ENCODE measurements at regions not wholly inside any gene's neighbourhood (a gene's known extent, or its start where the extent isn't known, plus 50 kb on each side); places are given as distances from the start of the nearest gene placed in this dataset.

DNA sequence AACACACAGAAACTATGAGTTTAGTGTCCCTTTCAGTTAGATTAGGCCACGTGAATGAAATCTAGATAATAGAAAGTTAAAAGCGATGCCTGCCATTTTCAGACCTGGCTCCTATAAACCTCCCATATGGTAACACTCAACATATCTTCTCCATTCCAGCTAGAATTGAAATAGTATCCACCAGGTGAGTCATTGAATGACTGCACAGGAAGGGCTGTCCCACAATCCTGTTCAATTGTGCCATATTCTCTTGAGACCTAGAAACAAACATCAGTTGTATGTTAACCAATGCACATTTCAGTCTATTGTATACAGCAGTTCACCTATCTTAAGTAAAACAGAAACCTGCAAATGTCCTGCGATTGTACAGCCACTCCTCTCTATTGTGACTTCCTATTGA lies 659.3 kb upstream of the SLIT2 start:
- WGBS, 5 donors = 60 to 80% (median 70%) methylated on average over 3 of the region's 3 CpGs
- Histone ChIP-seq H3K36me3 (no peaks in the 10 kb centered on the region), H3K9me3 (no peaks in the 10 kb centered on the region), H3K4me3 (no peak overlapping the region), H3K27ac (no peak overlapping the region), H3K4me1 (no peaks in the 10 kb centered on the region), H3K27me3 (no peaks in the 10 kb centered on the region)
- no peak for DNase-seq
- TF ChIP-seq EP300 (IDR thresholded peaks at IDR 0.05) = no peak
- no peak for TF ChIP-seq POLR2A (IDR thresholded peaks at IDR 0.05)
- no peak for TF ChIP-seq POLR2AphosphoS5 (IDR thresholded peaks at IDR 0.05)
- intact Hi-C loops (cut with DNase I; ENCODE audit: low total_unique reads) = no loop called here

DNA sequence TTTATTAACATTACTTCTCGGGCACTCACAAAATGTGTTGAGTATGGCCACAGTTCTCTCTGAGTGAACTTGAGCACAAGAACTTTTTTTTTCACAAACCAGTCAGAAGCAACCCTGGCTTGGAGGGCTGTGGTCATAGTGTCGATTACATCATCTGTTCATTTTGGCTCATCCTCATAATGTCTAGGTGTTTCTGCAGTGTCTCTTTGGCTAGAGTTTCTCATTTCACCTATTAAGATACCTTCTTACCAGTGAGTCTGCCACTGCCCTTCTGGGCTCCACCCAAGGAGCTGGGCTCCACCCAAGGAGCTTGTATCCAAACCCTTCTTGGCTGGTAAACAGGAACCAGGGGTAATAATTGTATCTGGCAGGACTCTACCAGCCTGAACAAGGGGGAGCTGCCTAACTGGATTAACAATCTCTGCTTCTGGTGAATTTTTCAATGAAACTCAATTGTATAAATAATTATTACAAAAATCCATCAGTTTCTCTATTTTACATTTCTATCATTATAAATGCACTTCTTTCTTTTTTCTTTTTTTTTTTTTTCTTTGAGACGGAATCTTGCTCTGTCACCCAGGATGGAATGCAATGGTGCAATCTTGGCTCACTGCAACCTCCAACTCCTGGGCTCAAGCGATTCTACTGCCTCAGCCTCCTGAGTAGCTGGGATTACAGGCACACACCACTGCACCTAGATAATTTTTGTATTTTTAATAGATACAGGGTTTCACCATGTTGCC lies 667.7 kb upstream of the SLIT2 start:
- Histone ChIP-seq H3K36me3 (no peaks in the 10 kb centered on the region), H3K4me1 (no peaks in the 10 kb centered on the region), H3K27me3 (no peaks in the 10 kb centered on the region), H3K9me3 (no peaks in the 10 kb centered on the region), H3K4me3 (no peak overlapping the region), H3K27ac (no peak overlapping the region)
- 72 to 94% (median 87%) methylated on average over 4 of the region's 4 CpGs for WGBS, 5 donors
- intact Hi-C loops (cut with DNase I; ENCODE audit: low total_unique reads) = no loop called here
- no peak for DNase-seq
- no peak for TF ChIP-seq POLR2A (IDR thresholded peaks at IDR 0.05)
- TF ChIP-seq, protein P1, sequence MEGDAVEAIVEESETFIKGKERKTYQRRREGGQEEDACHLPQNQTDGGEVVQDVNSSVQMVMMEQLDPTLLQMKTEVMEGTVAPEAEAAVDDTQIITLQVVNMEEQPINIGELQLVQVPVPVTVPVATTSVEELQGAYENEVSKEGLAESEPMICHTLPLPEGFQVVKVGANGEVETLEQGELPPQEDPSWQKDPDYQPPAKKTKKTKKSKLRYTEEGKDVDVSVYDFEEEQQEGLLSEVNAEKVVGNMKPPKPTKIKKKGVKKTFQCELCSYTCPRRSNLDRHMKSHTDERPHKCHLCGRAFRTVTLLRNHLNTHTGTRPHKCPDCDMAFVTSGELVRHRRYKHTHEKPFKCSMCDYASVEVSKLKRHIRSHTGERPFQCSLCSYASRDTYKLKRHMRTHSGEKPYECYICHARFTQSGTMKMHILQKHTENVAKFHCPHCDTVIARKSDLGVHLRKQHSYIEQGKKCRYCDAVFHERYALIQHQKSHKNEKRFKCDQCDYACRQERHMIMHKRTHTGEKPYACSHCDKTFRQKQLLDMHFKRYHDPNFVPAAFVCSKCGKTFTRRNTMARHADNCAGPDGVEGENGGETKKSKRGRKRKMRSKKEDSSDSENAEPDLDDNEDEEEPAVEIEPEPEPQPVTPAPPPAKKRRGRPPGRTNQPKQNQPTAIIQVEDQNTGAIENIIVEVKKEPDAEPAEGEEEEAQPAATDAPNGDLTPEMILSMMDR (IDR thresholded peaks at IDR 0.05) = no peak
- TF ChIP-seq EP300 (IDR thresholded peaks at IDR 0.05) = no peak

DNA sequence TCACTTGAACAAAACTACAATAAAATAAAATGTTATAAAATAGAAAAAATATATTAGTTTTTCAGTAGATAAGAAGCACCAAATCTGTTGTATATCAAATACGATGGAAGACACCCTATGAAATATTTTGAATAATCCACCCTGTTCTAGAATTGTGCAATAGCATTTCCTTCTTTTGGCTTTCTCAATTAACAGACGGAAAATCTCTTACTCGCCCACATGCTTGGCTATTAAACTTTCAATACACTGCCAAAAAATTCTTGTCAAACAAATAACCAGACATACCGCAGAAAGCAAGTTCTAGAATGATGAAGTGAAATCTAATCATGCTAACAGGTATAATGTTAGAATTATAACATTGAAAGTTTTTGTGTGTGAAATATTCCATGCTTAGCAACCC lies 671.6 kb upstream of the SLIT2 start:
- intact Hi-C loops (cut with DNase I; ENCODE audit: low total_unique reads) = no loop called here
- no peaks in the 10 kb centered on the region for H3K27me3 ChIP-seq
- peak in 1 of 2 donors; percentile 45 for DNase-seq
- WGBS, 5 donors = 37 to 72% (median 62%) methylated on average over 4 of the region's 4 CpGs
- H3K4me1 ChIP-seq = no peaks in the 10 kb centered on the region
- no peak overlapping the region for H3K4me3 ChIP-seq
- H3K27ac ChIP-seq = no peak overlapping the region
- TF ChIP-seq EP300 (IDR thresholded peaks at IDR 0.05) (no peak), POLR2A (IDR thresholded peaks at IDR 0.05) (no peak)
- TF ChIP-seq, protein P1 (IDR thresholded peaks at IDR 0.05) = no peak
- H3K9me3 ChIP-seq = no peaks in the 10 kb centered on the region
- H3K36me3 ChIP-seq = no peaks in the 10 kb centered on the region

DNA sequence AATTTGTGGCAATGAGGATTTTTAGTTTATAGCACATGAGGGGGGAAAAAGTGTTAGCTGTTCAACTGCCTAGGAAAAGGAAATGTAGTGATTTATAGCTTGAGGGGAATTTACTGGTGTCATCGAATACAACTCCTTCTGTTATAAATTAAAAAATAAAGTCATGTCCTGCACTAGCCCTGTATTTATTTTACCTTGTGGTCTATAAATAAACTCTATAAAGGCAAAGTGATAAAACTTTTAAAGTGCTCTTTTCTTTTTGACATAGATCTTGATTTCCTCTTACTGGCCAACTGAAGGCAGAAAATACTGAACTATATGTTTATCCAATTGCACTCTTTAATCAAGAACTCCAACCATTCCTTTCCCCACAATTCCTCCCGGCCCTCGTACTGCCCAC lies 672.1 kb upstream of the SLIT2 start:
- H3K27ac ChIP-seq = no peak overlapping the region
- intact Hi-C loops (cut with DNase I; ENCODE audit: low total_unique reads) = no loop called here
- DNase-seq = no peak
- H3K4me3 ChIP-seq = no peak overlapping the region
- no peaks in the 10 kb centered on the region for H3K9me3 ChIP-seq
- H3K36me3 ChIP-seq = no peaks in the 10 kb centered on the region
- TF ChIP-seq POLR2A (IDR thresholded peaks at IDR 0.05) (no peak), EP300 (IDR thresholded peaks at IDR 0.05) (no peak), POLR2AphosphoS5 (IDR thresholded peaks at IDR 0.05) (no peak)
- TF ChIP-seq, protein P1 (IDR thresholded peaks at IDR 0.05) = no peak
- H3K4me1 ChIP-seq = no peaks in the 10 kb centered on the region
- WGBS, 5 donors = 32 to 47% (median 45%) methylated on average over 3 of the region's 3 CpGs
- no peaks in the 10 kb centered on the region for H3K27me3 ChIP-seq

DNA sequence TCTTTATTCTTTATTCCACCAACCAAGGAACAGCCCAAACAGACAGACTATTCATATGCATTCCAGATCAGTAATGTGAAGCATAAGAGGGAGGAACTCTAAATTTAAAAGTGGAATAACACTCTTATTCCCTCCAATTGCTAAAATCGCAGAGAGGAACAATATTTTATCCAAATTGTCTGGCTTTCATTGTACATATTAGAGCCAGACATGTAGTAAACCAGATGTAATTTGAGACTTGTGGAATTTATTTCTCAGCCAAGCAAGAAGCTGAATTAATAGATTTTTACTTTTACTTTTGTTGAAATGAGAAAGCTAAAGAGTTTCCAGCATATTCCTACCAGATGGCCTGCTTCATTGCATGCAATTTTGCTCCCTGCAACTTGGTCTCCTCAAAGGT lies 674.6 kb upstream of the SLIT2 start:
- TF ChIP-seq POLR2AphosphoS5 (IDR thresholded peaks at IDR 0.05) = no peak
- Histone ChIP-seq H3K4me1 (no peaks in the 10 kb centered on the region), H3K36me3 (no peaks in the 10 kb centered on the region), H3K4me3 (no peak overlapping the region), H3K27ac (no peak overlapping the region), H3K9me3 (no peaks in the 10 kb centered on the region), H3K27me3 (no peaks in the 10 kb centered on the region)
- 44 to 80% (median 62%) methylated on average over 1 of the region's 1 CpG for WGBS, 5 donors
- intact Hi-C loops (cut with DNase I; ENCODE audit: low total_unique reads) = no loop called here
- DNase-seq = peak in 1 of 2 donors; percentile 73
